ENCODE measurements at regions not wholly inside any gene's neighbourhood (a gene's known extent, or its start where the extent isn't known, plus 50 kb on each side); places are given as distances from the start of the nearest gene placed in this dataset.

GRCh38 chrX:10753116-10753515 lies 132.7 kb upstream of the MID1 start:
- TF ChIP-seq EZH2 (IDR thresholded peaks at IDR 0.05; ENCODE audit: borderline replicate concordance, insufficient read depth, low read length, poor library complexity, severe bottlenecking) (no peak), SMC3 (conservative IDR thresholded peaks at IDR 0.05; ENCODE audit: poor library complexity) (no peak), POLR2AphosphoS5 (IDR thresholded peaks at IDR 0.05) (no peak)

All from neural cell (in vitro differentiated cells).